CD14-positive monocyte (primary cell): ENCODE measurements at regions not wholly inside any gene's neighbourhood (a gene's known extent, or its start where the extent isn't known, plus 50 kb on each side); places are given as distances from the start of the nearest gene placed in this dataset.

Experiments
- DNase-seq, 3 donors: peaks; one replicate each; pipeline ENCODE4 v3.0.0-alpha.2; 2011 to 2022
- H2AFZ ChIP-seq: 2 replicates; pipeline ENCODE4 v1.6.0; 2012; ENCODE audit warnings: mild to moderate bottlenecking, low read depth, low read length, inconsistent platforms; ENCODE audit not compliant: insufficient read depth, poor library complexity, severe bottlenecking
- H3K27ac ChIP-seq, 2 donors: 1 replicate in 1 of 2; 2 replicates in 1 of 2; pipeline ENCODE4 v1.5.1; 2012 to 2013; ENCODE audit warnings: low read length in 2 of 2, control low read depth in 1 of 2, inconsistent platforms in 1 of 2, low read depth in 1 of 2, mild to moderate bottlenecking in 1 of 2
- H3K27me3 ChIP-seq, 2 donors: one replicate each; pipeline versions ENCODE4 v1.6.0 to v1.6.1; 2011 to 2013; ENCODE audit warnings: low read length in 2 of 2; ENCODE audit not compliant: control insufficient read depth in 2 of 2, insufficient read depth in 2 of 2
- H3K36me3 ChIP-seq, 2 donors: replicated peaks in 1 of 2; 1 replicate in 1 of 2; 2 replicates in 1 of 2; pipeline versions ENCODE4 v1.5.1 to v1.6.1; 2012 to 2013; ENCODE audit warnings: low read length in 2 of 2, control low read depth in 1 of 2, inconsistent platforms in 1 of 2, mild to moderate bottlenecking in 1 of 2; ENCODE audit not compliant: insufficient read depth in 2 of 2, control insufficient read depth in 1 of 2
- H3K4me1 ChIP-seq, 2 donors: 1 replicate in 1 of 2; 2 replicates in 1 of 2; pipeline versions ENCODE4 v1.5.1 to v1.6.1; 2012 to 2013; ENCODE audit warnings: low read length in 2 of 2, control low read depth in 1 of 2, inconsistent platforms in 1 of 2, mild to moderate bottlenecking in 1 of 2, moderate library complexity in 1 of 2; ENCODE audit not compliant: insufficient read depth in 2 of 2, control insufficient read depth in 1 of 2
- H3K4me2 ChIP-seq: replicated peaks from 2 replicates; pipeline ENCODE3; 2012; ENCODE audit warnings: low read length, moderate library complexity, mild to moderate bottlenecking; ENCODE audit not compliant: poor library complexity, severe bottlenecking; ENCODE audit errors: extremely low read depth
- H3K4me3 ChIP-seq, 3 experiments: fragments of 200-600 bp in 1 of 3; sonication (generic) in 1 of 3; replicated peaks in 1 of 3; 1 replicate in 2 of 3; 2 replicates in 1 of 3; pipeline ENCODE4 v1.5.1; 2011 to 2013; ENCODE audit warnings: low read length in 3 of 3, mild to moderate bottlenecking in 3 of 3, control low read depth in 2 of 3, low read depth in 2 of 3, inconsistent platforms in 1 of 3, moderate library complexity in 1 of 3
- H3K79me2 ChIP-seq: 2 replicates; pipeline ENCODE4 v1.6.0; 2012; ENCODE audit warnings: mild to moderate bottlenecking, control low read depth, inconsistent platforms, low read length, moderate library complexity; ENCODE audit not compliant: insufficient read depth
- H3K9ac ChIP-seq: 2 replicates; pipeline ENCODE4 v1.6.0; 2017; ENCODE audit warnings: low read length, mild to moderate bottlenecking; ENCODE audit not compliant: insufficient read depth, poor library complexity, severe bottlenecking
- H3K9me3 ChIP-seq, 2 donors: replicated peaks in 1 of 2; 1 replicate in 1 of 2; 2 replicates in 1 of 2; pipeline versions ENCODE4 v1.5.1 to v1.6.1; 2012 to 2013; ENCODE audit warnings: low read length in 2 of 2, control low read depth in 1 of 2; ENCODE audit not compliant: control insufficient read depth in 1 of 2, insufficient read depth in 1 of 2
- H4K20me1 ChIP-seq: 2 replicates; pipeline ENCODE4 v1.6.0; 2012; ENCODE audit warnings: mild to moderate bottlenecking, low read length, control low read depth, moderate library complexity; ENCODE audit not compliant: insufficient read depth
- H3K27ac Mint-ChIP-seq, 7 donors: one replicate each; pipeline ENCODE4 v1.8.0; 2020; ENCODE audit warnings: mild to moderate bottlenecking in 7 of 7, mixed read lengths in 7 of 7, moderate library complexity in 6 of 7, inconsistent platforms in 2 of 7
- H3K27me3 Mint-ChIP-seq, 3 donors: one replicate each; pipeline ENCODE4 v1.8.0; 2021 to 2022; ENCODE audit warnings: low read depth in 3 of 3, mild to moderate bottlenecking in 3 of 3, mixed read lengths in 3 of 3, moderate library complexity in 3 of 3, inconsistent platforms in 1 of 3
- H3K36me3 Mint-ChIP-seq, 2 donors: one replicate each; pipeline ENCODE4 v1.8.0; 2020; ENCODE audit warnings: mixed read lengths in 2 of 2, inconsistent platforms in 1 of 2, mild to moderate bottlenecking in 1 of 2
- H3K4me1 Mint-ChIP-seq: one replicate; pipeline ENCODE4 v1.8.0; 2020; ENCODE audit warnings: mild to moderate bottlenecking, mixed read lengths
- H3K4me3 Mint-ChIP-seq, 2 donors: one replicate each; pipeline ENCODE4 v1.8.0; 2020; ENCODE audit warnings: mild to moderate bottlenecking in 2 of 2, mixed read lengths in 2 of 2, moderate library complexity in 1 of 2
- H3K9me3 Mint-ChIP-seq, 7 donors: one replicate each; pipeline ENCODE4 v1.8.0; 2020 to 2022; ENCODE audit warnings: mixed read lengths in 7 of 7, mild to moderate bottlenecking in 6 of 7, moderate library complexity in 6 of 7, inconsistent platforms in 2 of 7
- WGBS: methylation state at CpG from one replicate; pipeline ENCODE4 v1.1.5; 2013; ENCODE audit warnings: missing lambda C conversion rate; ENCODE audit not compliant: insufficient coverage; 5-methylcytosine and 5-hydroxymethylcytosine counted together
- intact Hi-C, 2 donors: fragments of 100-400 bp; cut with micrococcal nuclease; formaldehyde crosslinking; loops; one replicate each; pipeline versions ENCODE4 v1.15.0 to v1.15.1; 2023
- TF ChIP-seq, protein P1 (sequence below): fragments of 200-600 bp; IDR thresholded peaks from one replicate; pipeline ENCODE4 v1.8.0; 2022; ENCODE audit warnings: antibody characterized with exemption, mild to moderate bottlenecking

DNA sequence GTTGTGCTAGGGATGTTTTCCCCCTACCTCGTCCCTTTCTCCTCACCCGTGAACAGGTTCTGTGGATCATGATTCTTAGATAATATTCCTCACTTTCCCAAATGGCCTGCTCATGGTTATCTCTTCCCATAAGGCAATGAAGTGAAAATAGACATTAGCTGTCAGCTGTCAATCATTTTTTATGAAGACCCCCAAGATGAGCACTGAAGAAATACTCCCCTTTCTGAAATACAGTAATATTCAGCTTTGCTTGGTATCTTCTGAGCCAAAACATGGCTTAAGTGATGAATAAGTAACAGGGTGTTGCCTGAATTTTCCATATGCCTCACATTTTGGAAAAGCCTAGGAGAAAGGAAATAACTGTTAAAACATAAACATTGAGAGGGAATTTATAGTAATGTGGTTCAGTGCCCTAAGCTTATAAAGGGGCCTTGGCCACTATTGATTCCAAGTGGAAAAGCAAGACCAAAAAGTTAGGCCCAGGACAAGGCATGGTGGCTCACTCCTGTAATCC lies 70.7 kb upstream of the NAP1L1 start:
- no peaks in the 10 kb centered on the region for H3K9me3 ChIP-seq
- H2AFZ ChIP-seq = no peak overlapping the region
- DNase-seq = no peak
- H3K4me2 ChIP-seq = no peak overlapping the region
- H3K27ac Mint-ChIP-seq = peak overlapping the region; percentile 79 to 91 (median 90)
- H3K9me3 Mint-ChIP-seq = peaks cover 0 to 3% (median 0%) of the 10 kb centered on the region in 7 donors
- peaks cover 68 to 75% of the 10 kb centered on the region in 2 donors for H3K4me1 ChIP-seq
- H3K9ac ChIP-seq = no peak overlapping the region
- H3K79me2 ChIP-seq = no peaks in the 10 kb centered on the region
- no peak overlapping the region for H3K4me3 ChIP-seq
- H3K27ac ChIP-seq = peak overlapping the region; percentile 75 to 84
- no peaks in the 10 kb centered on the region for H3K27me3 Mint-ChIP-seq
- peaks cover 64% of the 10 kb centered on the region for H3K4me1 Mint-ChIP-seq
- no peaks in the 10 kb centered on the region for H3K36me3 ChIP-seq
- H3K4me3 Mint-ChIP-seq = no peak overlapping the region
- TF ChIP-seq, protein P1, sequence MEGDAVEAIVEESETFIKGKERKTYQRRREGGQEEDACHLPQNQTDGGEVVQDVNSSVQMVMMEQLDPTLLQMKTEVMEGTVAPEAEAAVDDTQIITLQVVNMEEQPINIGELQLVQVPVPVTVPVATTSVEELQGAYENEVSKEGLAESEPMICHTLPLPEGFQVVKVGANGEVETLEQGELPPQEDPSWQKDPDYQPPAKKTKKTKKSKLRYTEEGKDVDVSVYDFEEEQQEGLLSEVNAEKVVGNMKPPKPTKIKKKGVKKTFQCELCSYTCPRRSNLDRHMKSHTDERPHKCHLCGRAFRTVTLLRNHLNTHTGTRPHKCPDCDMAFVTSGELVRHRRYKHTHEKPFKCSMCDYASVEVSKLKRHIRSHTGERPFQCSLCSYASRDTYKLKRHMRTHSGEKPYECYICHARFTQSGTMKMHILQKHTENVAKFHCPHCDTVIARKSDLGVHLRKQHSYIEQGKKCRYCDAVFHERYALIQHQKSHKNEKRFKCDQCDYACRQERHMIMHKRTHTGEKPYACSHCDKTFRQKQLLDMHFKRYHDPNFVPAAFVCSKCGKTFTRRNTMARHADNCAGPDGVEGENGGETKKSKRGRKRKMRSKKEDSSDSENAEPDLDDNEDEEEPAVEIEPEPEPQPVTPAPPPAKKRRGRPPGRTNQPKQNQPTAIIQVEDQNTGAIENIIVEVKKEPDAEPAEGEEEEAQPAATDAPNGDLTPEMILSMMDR = no peak
- H3K27me3 ChIP-seq = no peaks in the 10 kb centered on the region
- H3K36me3 Mint-ChIP-seq = no peaks in the 10 kb centered on the region
- H4K20me1 ChIP-seq = no peaks in the 10 kb centered on the region
- no CpG with 5 or more reads among the region's 2 CpGs for WGBS
- intact Hi-C loops = loop anchor here (5.0 to 10.0 kb wide), 2 partner anchors 70 to 73 kb away; partner anchors contain the start of gene NAP1L1 (in 2 of the 2)

GRCh38 chr12:76153616-76154015 lies 69.1 kb upstream of the NAP1L1 start:
- peaks cover 0 to 3% (median 0%) of the 10 kb centered on the region in 7 donors for H3K9me3 Mint-ChIP-seq
- peak overlapping the region in 2 of 7 donors; percentile 13 to 50 for H3K27ac Mint-ChIP-seq
- no peak overlapping the region for H3K4me3 Mint-ChIP-seq
- TF ChIP-seq, protein P1 = no peak
- Histone ChIP-seq H3K9ac (no peak overlapping the region), H3K27ac (peak overlapping the region in 1 of 2 donors; percentile 9), H3K36me3 (no peaks in the 10 kb centered on the region), H3K4me2 (no peak overlapping the region), H3K79me2 (no peaks in the 10 kb centered on the region), H3K4me3 (no peak overlapping the region), H3K27me3 (no peaks in the 10 kb centered on the region), H3K9me3 (no peaks in the 10 kb centered on the region), H4K20me1 (no peaks in the 10 kb centered on the region), H3K4me1 (peaks cover 61 to 65% of the 10 kb centered on the region in 2 donors), H2AFZ (no peak overlapping the region)
- DNase-seq = no peak
- no peaks in the 10 kb centered on the region for H3K36me3 Mint-ChIP-seq
- no CpG with 5 or more reads among the region's 3 CpGs for WGBS
- H3K27me3 Mint-ChIP-seq = no peaks in the 10 kb centered on the region
- peaks cover 53% of the 10 kb centered on the region for H3K4me1 Mint-ChIP-seq
- intact Hi-C loops = loop anchor here in 1 of 2 donors (10.0 kb wide), 1 partner anchor 69 kb away; the partner anchor contains the start of gene NAP1L1
